ENCODE measurements at regions not wholly inside any gene's neighbourhood (a gene's known extent, or its start where the extent isn't known, plus 50 kb on each side); places are given as distances from the start of the nearest gene placed in this dataset.

DNA sequence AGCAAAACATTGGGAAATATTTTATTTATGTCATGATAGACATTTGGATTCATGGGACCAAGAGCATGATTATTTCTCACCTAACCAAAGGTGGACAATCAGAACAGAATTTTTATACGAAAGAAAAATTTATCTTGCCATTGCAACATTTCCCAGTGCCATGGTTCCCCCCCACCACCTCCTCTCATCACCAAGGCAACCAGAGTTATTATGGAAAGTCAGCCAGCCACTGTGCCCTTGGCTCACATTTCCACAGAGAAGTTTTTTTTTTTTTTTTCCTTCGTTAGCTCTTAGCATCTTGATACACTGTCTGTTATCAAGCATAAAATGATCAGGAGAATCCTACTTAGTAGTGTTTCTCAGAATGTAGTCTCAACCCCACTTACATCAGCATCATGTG is 176.4 kb upstream of the TMTC1 start:
- TF ChIP-seq, protein P1, sequence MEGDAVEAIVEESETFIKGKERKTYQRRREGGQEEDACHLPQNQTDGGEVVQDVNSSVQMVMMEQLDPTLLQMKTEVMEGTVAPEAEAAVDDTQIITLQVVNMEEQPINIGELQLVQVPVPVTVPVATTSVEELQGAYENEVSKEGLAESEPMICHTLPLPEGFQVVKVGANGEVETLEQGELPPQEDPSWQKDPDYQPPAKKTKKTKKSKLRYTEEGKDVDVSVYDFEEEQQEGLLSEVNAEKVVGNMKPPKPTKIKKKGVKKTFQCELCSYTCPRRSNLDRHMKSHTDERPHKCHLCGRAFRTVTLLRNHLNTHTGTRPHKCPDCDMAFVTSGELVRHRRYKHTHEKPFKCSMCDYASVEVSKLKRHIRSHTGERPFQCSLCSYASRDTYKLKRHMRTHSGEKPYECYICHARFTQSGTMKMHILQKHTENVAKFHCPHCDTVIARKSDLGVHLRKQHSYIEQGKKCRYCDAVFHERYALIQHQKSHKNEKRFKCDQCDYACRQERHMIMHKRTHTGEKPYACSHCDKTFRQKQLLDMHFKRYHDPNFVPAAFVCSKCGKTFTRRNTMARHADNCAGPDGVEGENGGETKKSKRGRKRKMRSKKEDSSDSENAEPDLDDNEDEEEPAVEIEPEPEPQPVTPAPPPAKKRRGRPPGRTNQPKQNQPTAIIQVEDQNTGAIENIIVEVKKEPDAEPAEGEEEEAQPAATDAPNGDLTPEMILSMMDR (IDR thresholded peaks at IDR 0.05): no peak
- TF ChIP-seq POLR2A (IDR thresholded peaks at IDR 0.05): no peak
